T-helper 22 cell (primary cell): ENCODE measurements at regions not wholly inside any gene's neighbourhood (a gene's known extent, or its start where the extent isn't known, plus 50 kb on each side); places are given as distances from the start of the nearest gene placed in this dataset.

ENCODE experiments used
- DNase-seq: peaks from one replicate; pipeline ENCODE4 v3.0.0-alpha.2; 2020; ENCODE audit warnings: low read depth

DNA sequence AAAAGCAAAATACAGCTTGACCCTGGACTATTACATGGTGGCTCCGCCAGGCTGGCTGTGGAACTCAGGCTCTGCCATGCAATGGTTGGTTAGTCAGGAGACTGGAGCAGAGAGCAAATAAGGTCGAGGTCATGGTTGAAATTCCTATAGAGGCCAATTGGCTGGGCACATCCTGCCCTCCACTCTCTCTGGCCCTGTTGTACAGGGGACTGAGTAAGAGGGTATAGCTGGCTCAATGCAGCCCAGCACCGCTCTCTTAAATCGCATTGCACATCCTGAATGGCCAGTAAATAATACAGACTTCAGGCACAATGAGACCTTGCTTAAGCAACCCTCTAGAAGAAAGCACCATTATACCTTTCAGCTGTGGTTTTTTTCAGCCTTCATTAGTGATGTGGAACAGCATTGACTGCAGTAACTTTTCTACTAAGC is 59.3 kb upstream of the PPP2R5A start:
- no peak for DNase-seq

DNA sequence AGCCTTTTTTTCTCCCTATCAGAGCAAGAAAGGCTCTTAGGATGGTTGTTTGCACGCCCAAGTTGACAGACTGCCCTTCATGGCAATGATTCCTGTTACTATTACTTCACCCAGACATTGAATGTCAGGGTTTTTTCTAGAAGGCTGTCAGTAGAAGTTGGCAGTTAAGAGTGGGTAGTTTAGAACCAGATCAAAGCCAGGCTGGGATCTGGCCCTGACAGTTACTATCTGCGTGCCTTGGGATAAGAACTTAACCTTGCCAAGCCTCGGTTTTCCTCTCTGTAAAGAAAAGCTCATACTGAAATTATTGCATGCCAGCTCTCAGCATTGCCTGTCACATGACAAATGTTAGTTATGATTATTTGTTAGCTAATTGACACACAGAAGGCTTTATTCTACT is 58.7 kb upstream of the PPP2R5A start:
- no peak for DNase-seq

GRCh38 chr1:212228076-212228475 is 57.1 kb upstream of the PPP2R5A start:
- no peak for DNase-seq

- no peak for DNase-seq
Observed at GRCh38 chr1:212228591-212229119, 56.6 kb upstream of the PPP2R5A start.

GRCh38 chr1:212229654-212230053 is 55.6 kb upstream of the PPP2R5A start:
- no peak for DNase-seq

DNA sequence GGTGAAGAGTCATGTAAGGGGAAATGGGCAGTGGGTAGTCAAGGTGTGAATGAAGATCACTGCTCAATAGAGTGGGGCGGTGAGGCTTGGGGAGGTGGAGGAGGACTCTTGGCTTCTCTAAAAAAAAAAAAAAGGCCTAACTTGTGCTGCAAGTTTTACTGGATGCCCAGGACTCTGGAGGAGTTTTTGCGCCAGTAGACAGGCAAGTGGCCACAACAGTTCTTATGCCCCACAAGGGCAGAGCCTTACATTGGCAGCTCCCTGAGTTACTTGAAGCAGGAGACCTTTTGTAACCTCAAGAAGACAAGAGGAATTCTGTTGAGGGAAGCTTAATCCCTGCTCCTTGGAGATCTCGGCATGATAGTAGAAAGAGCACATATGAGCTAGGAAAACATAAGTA is 54.9 kb upstream of the PPP2R5A start:
- no peak for DNase-seq

- DNase-seq, result no peak
Observed at GRCh38 chr1:212231372-212231771, 53.8 kb upstream of the PPP2R5A start.

DNA sequence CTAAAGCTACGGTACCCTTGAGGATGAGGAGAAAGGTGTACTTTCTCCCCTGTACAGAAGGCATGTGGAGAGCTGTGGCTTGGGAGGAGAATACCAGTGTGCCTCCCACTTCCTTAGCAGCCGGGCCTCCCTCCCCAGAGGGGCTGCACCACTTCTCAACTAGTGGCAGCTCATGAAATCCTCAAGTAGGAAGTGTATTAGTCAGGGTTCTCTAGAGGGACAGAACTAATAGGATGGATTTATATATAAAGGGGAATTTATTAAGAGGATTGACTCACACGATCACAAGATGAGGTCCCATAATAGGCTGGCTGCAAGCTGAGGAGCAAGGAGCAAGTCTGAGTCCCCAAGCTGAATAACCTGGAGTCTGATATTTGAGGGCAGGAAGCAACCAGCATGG is 53.1 kb upstream of the PPP2R5A start:
- DNase-seq, result no peak

- DNase-seq, result no peak
Observed at GRCh38 chr1:212233321-212233720, 51.9 kb upstream of the PPP2R5A start.

- no peak for DNase-seq
Observed at GRCh38 chr1:212234431-212235395, 50.5 kb upstream of the PPP2R5A start.
